ENCODE measurements at regions not wholly inside any gene's neighbourhood (a gene's known extent, or its start where the extent isn't known, plus 50 kb on each side); places are given as distances from the start of the nearest gene placed in this dataset.

DNA sequence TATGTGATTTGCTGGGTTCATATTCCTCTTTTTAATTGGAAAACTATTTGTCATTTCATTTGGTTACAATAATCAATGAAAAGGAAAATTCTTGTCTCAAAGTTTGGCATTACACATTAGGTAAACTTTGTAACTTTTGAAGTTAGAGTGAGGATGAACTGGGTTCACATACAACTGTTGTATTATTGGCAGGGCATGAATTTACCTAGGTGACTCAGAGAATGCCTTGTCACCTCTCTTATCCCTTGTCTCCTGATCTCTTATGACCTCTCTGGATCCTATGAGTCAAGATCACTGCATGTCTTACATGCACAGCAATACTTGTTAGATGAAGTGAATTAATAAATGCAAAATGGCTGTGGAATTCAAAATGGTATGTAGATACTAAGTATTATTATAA lies 563.4 kb upstream of the GCFC2 start:
- POLR2A ChIA-PET = no interaction called here
- Histone ChIP-seq H3K79me2 (ENCODE audit: control insufficient read depth, insufficient read depth, low read length) (no peaks in the 10 kb centered on the region), H3K9ac (replicated peaks; ENCODE audit: extremely low read depth, insufficient read depth, low read length) (no peak overlapping the region), H3K27ac (ENCODE audit: insufficient read depth, low read depth, low read length) (no peak overlapping the region), H3K9me1 (replicated peaks; ENCODE audit: control insufficient read depth, extremely low read depth, insufficient read depth, low read length) (no peaks in the 10 kb centered on the region), H4K20me1 (replicated peaks; ENCODE audit: control insufficient read depth, extremely low read depth, insufficient read depth, low read length) (no peaks in the 10 kb centered on the region), H3K9me3 (replicated peaks; ENCODE audit: control insufficient read depth, insufficient read depth, low read length) (no peaks in the 10 kb centered on the region), H3K36me3 (ENCODE audit: control insufficient read depth in 2 of 2, extremely low read depth in 1 of 2, insufficient read depth in 2 of 2, low read length in 2 of 2) (no peaks in the 10 kb centered on the region), H3K4me2 (ENCODE audit: insufficient read depth, low read length) (no peak overlapping the region), H2AFZ (ENCODE audit: low read depth, low read length) (no peak overlapping the region), H3K4me1 (ENCODE audit: control insufficient read depth, extremely low read depth, insufficient read depth, low read length) (no peaks in the 10 kb centered on the region), H3K27me3 (ENCODE audit: control insufficient read depth in 2 of 2, insufficient read depth in 2 of 2, low read length in 2 of 2) (no peaks in the 10 kb centered on the region), H3K4me3 (replicated peaks in 1 of 3; ENCODE audit: insufficient read depth in 1 of 3, low read depth in 1 of 3, low read length in 3 of 3) (no peak overlapping the region)
- FAIRE-seq (no peak), DNase-seq (ENCODE audit: low read depth, low spot score) (no peak)
- TF ChIP-seq, protein P1, sequence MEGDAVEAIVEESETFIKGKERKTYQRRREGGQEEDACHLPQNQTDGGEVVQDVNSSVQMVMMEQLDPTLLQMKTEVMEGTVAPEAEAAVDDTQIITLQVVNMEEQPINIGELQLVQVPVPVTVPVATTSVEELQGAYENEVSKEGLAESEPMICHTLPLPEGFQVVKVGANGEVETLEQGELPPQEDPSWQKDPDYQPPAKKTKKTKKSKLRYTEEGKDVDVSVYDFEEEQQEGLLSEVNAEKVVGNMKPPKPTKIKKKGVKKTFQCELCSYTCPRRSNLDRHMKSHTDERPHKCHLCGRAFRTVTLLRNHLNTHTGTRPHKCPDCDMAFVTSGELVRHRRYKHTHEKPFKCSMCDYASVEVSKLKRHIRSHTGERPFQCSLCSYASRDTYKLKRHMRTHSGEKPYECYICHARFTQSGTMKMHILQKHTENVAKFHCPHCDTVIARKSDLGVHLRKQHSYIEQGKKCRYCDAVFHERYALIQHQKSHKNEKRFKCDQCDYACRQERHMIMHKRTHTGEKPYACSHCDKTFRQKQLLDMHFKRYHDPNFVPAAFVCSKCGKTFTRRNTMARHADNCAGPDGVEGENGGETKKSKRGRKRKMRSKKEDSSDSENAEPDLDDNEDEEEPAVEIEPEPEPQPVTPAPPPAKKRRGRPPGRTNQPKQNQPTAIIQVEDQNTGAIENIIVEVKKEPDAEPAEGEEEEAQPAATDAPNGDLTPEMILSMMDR (IDR thresholded peaks at IDR 0.05; ENCODE audit: extremely low read depth in 1 of 2, insufficient read depth in 1 of 2, low read depth in 1 of 2, low read length in 2 of 2) = no peak
- TF ChIP-seq, protein P2, sequence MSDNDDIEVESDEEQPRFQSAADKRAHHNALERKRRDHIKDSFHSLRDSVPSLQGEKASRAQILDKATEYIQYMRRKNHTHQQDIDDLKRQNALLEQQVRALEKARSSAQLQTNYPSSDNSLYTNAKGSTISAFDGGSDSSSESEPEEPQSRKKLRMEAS (IDR thresholded peaks at IDR 0.05; ENCODE audit: insufficient read depth, insufficient read length) = no peak
- TF ChIP-seq POLR2AphosphoS5 (IDR thresholded peaks at IDR 0.05; ENCODE audit: insufficient read depth, low read depth, low read length) (no peak), GATA2 (IDR thresholded peaks at IDR 0.05; ENCODE audit: insufficient read depth, insufficient read length, low read depth, low read length) (no peak), MYC (IDR thresholded peaks at IDR 0.05; ENCODE audit: low read depth, low read length) (no peak), FOS (IDR thresholded peaks at IDR 0.05; ENCODE audit: borderline replicate concordance, insufficient read depth, low read length) (no peak), POLR2A (IDR thresholded peaks at IDR 0.05; ENCODE audit: low read depth, low read length) (no peak), EZH2 (IDR thresholded peaks at IDR 0.05; ENCODE audit: borderline replicate concordance, low read depth, low read length, severe bottlenecking) (no peak)
- dilution Hi-C loops (cut with MboI; ENCODE audit: extremely low pct_ligation_motif_present, low sequenced_read_pairs) = no loop called here
- CTCF ChIA-PET = no interaction called here
- BruUV-seq (replicated peaks) = no TSS peak
- intact Hi-C loops (cut with micrococcal nuclease) = no loop called here

Data from endothelial cell of umbilical vein (primary cell).